NCI-H146 (cell line): ENCODE measurements at regions not wholly inside any gene's neighbourhood (a gene's known extent, or its start where the extent isn't known, plus 50 kb on each side); places are given as distances from the start of the nearest gene placed in this dataset.

Experiments used
- DNase-seq: peaks from one replicate; lab custom pipeline; 2025; lab: John Stamatoyannopoulos, UW

DNA sequence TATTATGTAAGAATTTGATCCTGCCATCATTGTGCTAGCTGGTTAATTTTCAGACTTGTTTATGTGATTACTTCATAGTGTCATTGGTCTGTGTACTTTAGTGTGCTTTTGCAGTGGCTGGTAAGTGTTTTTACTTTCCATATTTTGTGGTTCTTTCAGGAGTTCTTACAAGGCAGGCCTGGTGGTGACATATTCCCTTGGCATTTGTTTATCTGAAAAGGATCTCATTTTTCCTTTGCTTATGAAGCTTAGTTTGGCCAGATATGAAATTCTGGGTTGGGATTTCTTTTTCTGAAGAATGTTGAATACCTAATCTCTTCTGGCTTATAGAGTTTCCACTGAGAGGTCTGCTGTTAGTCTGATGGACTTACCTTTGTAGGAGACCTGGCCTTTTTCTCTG is 72.8 kb upstream of the MC4R start:
- DNase-seq = no peak

DNA sequence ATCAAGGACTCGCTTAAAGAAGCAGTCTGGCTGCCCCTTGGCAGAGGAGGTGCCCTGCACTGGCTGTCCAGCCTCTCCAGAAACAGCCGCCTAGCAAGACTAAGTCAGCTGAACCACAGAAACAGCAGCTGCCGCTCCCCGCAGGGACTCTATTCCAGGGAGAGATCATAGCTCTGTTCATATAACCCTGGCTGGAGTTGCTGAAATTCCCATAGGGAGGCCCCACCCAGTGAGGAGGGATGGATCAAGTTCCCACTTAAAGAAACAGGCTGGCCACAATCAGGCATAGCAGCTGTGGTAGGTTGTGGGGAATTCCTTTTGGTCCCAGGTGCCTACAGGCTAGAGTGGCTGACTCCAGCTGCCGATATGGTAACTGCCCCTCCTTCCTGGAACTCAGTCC is 74.2 kb upstream of the MC4R start:
- peak; percentile 72 for DNase-seq

DNA sequence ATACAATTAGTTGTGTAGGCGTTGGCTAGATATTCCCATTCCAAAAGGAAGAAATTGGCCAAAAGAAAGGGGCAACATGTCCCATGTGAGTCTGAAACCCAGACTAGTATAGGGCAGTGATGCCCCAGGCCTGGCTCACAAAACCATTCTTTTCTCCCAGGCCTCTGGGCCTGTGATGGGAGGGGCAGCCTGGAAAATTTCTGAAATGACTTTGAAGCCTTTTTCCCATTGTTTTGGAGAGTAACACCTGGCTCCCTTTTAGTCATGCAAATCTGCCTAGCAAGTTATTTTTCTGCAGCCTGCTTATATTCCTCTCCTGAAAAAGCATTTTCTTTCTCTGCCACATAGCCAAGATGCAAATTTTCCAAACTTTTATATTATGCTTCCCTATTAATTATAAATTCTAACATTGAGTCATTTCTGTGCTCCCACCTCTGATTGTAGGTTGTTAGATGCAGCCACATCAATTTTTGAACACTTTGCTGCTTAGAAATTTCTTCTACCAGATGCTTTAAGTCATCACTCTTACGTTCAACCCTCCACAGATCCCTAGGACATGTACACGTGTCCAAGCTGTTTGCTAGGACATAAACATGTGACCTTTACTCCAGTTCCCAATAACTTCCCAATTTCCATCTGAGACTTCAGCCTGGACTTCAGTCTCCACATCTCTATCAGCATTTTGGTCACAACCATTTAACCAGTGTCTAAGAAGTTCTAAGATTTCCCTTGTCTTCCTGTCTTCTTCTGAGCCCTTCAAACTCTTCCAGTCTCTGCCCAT is 76.1 kb upstream of the MC4R start:
- no peak for DNase-seq

DNA sequence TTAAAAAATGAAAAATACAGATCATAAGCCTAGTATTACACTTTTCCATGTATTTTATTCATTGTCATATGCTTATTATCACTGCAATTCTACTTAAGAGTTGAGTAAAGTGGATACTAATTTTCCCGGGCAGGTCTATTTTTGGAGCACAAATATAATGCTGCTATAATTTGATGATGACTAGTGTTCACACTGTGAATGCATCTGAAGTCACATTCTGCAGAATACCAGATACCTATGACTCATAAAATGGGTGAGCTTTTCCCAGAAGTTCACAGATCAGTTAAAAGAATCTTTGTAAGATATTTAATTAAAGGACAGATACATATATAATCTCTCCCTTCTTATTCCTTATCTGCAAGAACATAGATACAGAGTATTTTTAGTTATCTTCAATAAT is 79.8 kb upstream of the MC4R start:
- DNase-seq = peak; percentile 13

DNA sequence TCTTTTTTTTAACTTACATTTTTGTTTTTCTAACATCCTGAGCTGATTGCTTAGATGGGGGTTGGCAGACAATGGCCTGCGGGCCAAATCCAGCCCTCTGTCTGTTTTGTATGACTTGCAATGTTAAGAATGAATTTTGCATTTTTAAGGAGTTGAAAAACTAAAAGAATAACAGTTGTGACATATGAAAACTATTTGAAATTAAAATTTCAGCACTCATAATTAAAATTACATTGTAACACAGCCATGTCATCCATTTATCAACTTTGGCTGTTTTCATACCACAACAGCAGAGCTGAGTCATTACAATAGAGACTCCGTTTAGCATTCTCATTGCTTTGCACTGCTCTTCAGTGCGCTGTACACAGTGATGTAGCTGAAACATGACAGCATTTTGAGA is 94.1 kb upstream of the MC4R start:
- no peak for DNase-seq

DNA sequence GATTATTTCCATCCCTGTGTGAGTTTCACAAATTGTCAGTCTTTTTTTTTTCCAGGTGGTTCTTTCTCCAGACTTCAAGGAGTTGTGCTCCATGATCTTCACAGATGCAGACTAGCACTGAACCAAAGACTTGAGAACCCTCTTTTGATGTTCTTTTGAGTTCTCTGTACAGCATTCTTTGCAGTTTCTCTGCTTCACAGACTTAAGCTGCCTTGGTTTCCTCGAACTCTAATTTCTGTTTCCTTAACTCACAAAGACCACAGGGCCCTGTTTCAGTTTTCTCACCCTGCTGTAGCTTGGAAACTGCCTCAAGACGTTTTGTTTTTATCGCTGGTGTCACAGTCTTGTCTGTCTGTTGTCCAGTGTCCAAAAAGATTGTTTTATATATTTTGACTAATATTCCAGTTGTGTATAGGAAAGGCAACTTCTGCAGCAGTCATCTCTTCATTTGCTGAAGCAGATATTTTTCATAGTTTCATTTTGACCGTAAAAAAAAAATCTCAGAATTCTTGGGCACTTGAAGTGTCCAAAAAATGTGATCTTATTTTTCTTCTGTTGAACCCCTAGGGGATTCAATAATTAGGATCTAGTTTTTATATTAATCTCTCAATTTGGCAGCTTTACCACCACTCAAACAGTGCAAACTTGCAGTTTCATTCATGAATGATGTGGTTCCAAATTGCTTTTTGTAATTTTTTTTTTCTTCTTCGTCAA is 97.0 kb upstream of the MC4R start:
- no peak for DNase-seq

DNA sequence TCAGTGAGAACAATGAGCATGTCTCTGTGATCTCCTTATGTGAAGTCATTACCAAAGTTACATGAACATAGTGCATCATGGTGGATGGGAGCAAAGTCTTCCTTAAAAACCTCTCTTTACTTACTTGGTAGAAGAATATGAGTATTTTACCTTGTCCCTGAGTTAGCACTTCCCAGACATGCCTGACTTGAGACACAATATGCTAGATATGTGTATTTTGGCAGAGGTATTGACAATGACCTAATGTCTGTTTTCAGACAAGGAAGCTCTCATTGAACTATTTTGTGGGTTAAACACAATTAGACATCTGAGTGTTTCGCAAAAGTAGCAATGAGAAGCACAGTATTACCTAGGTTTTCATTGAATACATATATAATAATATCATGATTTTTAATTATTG is 99.1 kb upstream of the MC4R start:
- no peak for DNase-seq

DNA sequence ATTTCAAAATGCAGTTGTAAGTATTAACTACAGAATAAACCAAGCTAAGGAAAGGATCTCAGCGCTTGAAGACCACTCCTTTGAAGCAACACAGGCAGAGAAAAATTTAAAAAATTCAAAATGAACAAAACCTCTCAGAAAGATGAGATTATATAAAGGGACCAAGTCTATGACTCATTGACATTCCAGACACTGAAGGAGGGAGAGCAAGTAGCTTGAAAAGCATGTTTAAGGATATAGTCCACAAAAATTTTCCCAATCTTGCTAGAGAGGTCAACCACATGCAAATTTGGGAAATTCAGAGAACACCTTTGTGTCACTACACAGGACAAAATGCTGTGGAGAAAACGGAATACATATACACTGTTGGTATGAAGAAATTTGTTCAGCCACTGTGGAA is 112.6 kb upstream of the MC4R start:
- no peak for DNase-seq

DNA sequence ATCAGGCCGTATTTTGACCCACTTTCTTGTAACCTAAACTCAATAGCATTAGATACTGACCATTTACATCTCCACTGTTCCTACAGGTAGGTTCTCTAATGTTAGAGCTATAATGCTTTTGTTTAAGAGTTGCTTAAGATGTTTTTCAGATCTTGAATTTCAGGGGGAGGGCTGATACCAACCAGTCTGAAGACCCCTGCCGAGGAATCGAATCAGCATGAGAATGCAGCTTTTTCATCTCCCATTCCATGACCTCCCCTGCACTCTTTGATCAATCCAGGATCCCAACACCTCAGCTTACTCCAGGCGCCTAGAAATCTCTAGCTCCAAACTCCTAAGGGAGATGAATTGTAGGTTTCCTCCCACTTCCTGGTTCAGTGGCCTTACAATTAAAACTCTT is 120.5 kb upstream of the MC4R start:
- no peak for DNase-seq

DNA sequence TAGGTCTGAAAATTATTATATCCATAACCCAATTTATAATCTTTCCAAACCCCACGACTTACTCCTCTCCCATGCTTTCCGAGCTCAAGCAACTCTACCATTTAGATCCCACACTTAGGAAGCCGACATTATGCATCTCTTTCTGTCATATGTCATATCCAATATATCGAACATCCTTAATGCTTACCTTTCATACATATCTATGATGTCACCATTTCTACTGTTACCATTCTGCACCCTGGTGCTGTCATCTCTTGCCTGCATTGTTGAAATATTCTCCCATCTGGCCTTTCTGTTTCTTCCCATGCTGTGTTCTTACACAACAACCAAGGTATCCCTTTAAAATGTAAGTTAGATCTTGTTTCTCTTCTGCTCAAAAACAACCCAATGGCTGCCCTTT is 127.1 kb upstream of the MC4R start:
- no peak for DNase-seq

DNA sequence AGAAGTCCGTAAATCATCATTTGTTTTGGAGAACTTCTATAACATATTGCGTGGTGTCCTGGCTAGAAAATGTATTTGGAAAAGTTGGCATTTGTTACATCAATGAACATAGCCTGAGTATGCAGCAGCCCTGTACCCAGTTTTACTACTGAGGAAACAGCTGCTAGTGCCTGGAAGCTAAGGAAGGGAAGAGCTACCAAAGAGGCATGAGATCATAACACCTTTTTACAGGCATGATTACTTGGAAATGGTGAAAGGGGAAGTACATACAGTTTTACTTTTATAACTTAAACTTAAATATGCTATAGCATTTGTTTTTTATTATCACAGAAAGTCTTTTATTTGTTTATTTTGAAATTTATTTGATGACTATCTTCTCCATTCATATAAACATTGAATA is 128.4 kb upstream of the MC4R start:
- DNase-seq = no peak

DNA sequence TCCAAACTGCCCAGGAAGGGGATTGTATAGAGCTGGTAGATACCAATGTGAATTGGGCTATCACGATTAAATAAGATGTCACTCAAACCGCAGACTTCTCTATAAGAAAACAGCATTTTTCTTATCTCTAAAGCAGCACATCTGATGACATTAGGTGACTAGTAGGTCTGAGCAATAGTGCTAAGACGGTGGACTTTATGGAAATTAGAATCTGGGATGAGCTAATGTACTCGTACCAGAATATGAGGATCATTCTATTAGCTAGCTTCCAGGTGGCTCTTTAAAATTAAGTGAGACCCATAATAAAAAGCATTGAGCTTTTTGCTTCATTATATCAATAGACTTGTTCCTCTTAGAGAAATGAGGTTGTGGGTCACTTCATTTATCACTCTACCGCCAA is 130.0 kb upstream of the MC4R start:
- DNase-seq = no peak

DNA sequence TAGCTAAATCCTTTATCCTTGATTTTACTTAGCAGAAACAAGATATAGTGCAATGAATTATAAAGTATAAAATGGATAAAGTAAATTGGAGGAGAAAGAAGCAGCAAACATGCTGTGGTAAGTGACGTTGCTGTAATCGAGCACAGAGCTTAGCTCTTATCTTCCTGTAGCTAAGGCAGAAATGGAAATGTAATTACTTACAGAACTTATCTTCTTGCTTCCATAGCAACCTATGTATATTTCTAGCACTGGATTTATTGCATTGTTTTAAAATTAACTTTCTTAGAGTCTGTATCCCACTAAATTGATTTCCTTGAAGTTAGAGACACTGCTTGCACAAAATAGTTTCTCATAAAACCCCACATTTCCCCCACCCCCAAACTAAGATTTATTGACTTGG is 130.6 kb upstream of the MC4R start:
- no peak for DNase-seq

DNA sequence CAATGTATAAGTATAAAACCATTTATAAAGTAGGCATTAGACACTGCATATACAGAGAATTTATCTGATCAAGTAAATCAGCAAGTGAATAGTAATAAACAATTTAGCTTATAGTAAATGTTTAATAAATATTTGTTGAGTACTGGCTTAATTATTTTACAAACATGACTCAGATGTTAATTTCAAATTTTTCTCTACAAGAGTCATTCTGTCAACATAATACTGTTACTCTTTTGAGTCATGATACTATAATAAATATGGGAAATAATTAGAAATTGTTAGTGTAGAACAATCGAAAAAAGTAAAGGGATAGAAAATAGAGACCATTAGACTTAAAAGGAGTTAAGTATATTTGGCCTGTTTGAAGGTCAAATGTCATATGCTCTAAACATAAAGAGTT is 133.6 kb upstream of the MC4R start:
- peak; percentile 6 for DNase-seq

DNA sequence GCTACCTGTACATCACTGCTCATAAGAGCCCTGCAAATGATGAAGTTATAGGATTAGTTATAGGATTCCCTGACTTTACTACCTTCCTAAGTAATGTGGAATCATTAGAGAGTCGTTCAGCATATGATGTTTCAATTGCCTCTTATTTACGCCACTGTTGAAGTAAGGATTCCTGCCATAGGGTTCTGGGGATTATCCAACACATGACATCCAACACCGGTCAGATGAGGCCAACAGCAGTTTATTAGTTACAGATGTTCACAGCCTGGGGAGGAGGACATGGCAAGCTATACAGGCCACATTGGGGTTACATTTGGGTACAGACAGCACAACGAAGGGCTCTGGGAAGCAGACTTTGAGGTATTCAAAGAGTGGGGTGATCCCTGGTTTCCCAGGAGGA is 134.1 kb upstream of the MC4R start:
- DNase-seq = peak; percentile 10

DNA sequence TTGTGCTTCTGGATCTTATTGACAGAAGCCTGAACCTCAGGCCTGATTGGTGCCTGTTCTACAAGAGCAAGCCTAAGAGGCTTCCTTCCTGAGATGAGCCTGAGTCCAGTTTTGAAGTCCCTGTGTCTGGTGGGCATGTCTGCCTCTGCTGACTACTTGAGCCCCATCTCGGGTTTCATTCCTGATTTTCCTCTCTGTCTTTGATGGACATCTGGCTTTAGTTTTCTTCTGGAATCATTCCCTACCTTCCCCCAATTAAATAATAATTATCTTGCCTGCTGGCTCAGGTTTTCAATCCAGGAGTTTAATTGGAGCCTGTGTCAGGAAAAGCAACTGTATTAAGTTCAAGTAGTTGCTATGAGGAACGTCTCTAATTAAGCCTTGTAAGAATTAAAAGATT is 135.5 kb upstream of the MC4R start:
- DNase-seq = peak; percentile 37

DNA sequence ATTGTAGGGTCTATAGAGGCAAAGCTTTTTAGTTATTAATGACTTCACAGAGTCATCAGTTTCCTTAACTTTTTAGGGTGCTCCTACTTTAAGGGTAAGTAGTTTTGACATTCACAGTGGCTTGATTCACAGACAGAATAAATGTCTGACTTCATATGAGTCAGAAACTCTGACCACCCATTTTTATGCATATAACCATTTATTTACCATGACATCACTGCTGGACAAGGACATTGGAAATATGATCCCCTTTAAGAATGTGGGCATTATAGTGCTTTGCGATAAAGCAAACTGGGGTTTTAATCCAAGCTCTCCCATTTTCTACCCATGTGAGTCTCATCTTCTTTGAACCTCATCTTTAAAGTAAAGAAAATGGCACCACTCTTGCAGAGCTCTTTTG is 162.0 kb upstream of the MC4R start:
- DNase-seq = peak; percentile 8

DNA sequence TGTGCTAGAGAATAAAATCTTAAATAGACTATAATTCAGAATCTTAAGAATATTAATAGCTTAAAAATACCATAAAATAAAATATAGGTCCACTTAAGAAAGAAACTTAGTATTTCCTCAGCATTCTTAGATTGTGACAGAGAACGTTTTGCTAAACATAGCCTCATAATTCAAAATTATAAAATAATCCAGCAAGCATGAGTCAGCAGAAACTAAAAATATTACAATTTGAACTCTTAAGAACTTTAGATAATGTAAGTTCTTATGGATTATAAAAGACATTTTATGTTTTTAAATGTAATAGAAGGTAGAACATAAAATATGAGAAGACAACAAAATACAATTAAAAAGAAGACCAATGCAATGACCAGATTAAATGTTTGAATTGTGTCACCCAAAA is 164.5 kb upstream of the MC4R start:
- DNase-seq = no peak

DNA sequence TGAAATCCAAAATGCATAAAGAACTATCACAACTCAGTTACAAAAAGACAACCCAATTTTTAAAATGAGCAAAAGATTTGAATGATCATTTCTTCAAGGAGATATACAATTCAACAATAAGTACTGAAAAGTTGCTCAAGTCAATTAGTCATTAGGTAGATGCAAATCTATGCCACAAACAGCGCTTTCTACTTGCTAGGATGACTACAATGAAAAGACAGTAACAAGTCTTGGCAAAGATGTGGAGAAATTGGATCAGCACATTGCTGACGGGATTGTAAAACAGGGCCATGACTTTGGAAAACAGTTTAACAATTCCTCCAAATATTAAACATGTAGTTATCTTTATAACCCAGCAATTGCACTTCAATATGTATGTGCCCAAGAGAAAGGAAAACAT is 166.3 kb upstream of the MC4R start:
- DNase-seq = no peak

DNA sequence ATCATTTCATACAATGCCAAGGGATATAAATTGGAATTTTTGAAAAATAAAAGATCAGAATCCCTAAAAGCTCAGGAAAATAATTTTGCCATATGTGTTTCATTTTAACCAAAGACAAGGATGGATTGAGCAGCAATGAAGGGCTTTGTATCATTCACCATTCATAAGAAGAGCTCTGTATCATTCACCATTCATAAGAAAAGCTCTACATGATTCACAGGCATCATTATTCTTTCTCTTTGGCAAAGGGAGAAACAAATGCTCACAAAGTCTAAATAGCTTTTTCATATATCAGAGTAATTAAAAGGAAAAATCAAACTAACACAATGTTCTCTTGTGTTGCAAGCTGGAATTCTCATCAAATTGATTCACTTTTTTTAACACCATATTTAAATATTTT is 169.1 kb upstream of the MC4R start:
- no peak for DNase-seq

DNA sequence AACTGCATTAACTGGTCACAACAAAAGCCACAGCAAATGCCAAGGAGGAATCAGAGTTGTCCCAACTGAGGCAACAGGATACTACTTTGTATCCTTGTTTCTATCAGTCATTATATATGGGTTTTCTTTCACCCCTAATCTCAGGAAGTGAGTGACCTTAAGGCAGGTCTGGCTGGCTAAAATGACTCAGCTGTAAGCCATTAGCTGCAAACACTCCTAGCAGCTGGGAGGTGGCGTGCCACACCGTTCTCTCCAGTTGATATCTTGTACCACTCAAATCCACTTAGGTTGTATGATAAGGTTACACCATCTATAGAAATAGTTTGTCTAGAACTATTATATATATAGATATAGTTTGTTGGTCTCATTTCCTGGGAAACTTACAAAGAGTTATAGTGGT is 171.1 kb upstream of the MC4R start:
- DNase-seq = no peak

DNA sequence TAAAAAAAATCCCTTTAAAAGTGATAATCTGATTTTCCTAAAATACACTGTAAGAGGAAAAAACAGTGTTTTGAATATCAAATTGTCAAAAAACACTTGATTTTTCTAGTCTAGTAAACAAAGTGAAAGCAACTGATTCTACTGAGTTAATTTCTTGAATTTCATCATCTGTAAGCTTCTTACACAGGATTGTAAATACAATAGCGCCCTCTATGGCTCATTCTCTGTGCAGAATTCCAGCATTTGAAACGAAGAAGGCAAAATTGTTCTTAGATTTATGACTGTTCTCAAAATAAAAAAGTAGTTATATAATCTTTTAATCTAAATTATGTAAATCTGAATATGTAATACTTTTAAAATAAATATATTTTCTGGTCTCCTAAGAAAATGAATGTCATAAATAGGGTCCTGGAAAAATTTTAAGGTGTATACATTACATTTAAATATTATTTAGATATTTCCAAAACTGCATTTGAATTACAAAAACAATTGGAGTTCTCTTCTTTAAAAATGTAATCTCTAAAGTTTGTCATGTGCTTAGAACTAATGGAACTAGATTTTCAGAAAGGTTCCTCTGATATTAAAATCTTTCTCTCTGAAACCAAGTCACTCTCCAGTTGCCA is 176.9 kb upstream of the MC4R start:
- DNase-seq = peak; percentile 81

DNA sequence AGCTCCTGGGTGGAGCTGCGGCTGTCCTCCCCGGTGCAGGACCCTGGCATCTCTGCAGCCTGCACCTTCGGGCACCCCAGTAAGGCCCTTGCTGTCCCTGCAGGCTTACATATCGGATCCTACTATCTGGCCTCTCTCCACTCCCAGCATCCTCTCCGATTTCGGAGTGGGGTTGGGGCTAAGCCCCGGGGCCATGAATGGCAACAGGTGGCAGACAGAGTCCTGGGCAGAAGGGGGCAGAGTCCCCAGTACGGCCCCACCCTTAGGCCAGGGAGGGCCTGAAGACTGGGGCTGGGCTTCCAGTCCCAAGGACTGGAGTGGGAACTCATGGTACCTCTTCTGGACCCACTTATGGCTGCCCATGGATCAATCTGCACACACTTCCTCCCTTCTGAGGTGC is 180.4 kb upstream of the MC4R start:
- DNase-seq = no peak

DNA sequence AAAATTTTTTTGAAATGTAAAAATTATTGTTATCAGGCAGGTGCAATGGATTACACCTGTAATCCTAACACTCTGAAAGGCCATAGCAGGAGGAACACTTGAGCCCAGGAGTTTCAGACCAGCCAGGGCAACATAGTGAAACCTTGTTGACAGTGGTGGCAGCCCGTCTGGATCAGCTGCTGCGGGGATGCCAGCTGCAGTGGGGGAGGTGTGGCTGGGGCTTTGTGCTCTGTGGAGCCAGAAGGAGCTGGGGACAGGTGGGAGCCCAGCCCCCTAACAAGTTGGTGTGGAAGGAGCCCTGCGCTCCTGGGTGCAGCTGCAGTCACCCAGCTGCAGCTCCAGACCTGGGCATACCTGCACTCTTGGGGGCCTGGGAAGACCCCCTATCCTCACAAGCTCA is 182.4 kb upstream of the MC4R start:
- peak; percentile 17 for DNase-seq
